AG09309 (cell line): ENCODE measurements at regions not wholly inside any gene's neighbourhood (a gene's known extent, or its start where the extent isn't known, plus 50 kb on each side); places are given as distances from the start of the nearest gene placed in this dataset.

Source experiments
- DNase-seq: peaks from one replicate; pipeline ENCODE4 v3.0.0-alpha.2; 2010; ENCODE audit warnings: low read depth
- H3K4me3 ChIP-seq: 2 replicates; pipeline ENCODE4 v1.5.1; 2011; ENCODE audit warnings: mild to moderate bottlenecking, low read depth, low read length, moderate library complexity; ENCODE audit not compliant: control insufficient read depth
- TF ChIP-seq, protein P1 (sequence below): IDR thresholded peaks from 2 replicates; pipeline ENCODE4 v1.5.1; 2011; ENCODE audit warnings: mild to moderate bottlenecking, low read depth, low read length, inconsistent platforms; ENCODE audit not compliant: insufficient read depth, control insufficient read depth; ENCODE audit errors: missing control alignments

DNA sequence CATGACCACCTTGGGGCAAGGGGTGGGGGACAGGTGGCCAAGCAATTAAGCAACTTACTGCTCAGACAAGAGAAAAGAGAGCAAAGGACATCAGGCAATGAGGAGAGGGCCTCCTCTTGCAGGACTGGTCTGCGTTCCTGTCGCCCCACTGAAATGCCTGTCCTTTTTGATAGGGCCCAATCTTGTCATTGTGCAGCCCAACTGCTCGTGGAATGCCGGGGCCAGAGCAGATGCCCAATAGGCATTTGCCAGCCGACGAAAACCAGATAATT, 104.5 kb upstream of the SH3BP4 start:
- DNase-seq = no peak
- H3K4me3 ChIP-seq = no peak overlapping the region
- TF ChIP-seq, protein P1, sequence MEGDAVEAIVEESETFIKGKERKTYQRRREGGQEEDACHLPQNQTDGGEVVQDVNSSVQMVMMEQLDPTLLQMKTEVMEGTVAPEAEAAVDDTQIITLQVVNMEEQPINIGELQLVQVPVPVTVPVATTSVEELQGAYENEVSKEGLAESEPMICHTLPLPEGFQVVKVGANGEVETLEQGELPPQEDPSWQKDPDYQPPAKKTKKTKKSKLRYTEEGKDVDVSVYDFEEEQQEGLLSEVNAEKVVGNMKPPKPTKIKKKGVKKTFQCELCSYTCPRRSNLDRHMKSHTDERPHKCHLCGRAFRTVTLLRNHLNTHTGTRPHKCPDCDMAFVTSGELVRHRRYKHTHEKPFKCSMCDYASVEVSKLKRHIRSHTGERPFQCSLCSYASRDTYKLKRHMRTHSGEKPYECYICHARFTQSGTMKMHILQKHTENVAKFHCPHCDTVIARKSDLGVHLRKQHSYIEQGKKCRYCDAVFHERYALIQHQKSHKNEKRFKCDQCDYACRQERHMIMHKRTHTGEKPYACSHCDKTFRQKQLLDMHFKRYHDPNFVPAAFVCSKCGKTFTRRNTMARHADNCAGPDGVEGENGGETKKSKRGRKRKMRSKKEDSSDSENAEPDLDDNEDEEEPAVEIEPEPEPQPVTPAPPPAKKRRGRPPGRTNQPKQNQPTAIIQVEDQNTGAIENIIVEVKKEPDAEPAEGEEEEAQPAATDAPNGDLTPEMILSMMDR = no peak

DNA sequence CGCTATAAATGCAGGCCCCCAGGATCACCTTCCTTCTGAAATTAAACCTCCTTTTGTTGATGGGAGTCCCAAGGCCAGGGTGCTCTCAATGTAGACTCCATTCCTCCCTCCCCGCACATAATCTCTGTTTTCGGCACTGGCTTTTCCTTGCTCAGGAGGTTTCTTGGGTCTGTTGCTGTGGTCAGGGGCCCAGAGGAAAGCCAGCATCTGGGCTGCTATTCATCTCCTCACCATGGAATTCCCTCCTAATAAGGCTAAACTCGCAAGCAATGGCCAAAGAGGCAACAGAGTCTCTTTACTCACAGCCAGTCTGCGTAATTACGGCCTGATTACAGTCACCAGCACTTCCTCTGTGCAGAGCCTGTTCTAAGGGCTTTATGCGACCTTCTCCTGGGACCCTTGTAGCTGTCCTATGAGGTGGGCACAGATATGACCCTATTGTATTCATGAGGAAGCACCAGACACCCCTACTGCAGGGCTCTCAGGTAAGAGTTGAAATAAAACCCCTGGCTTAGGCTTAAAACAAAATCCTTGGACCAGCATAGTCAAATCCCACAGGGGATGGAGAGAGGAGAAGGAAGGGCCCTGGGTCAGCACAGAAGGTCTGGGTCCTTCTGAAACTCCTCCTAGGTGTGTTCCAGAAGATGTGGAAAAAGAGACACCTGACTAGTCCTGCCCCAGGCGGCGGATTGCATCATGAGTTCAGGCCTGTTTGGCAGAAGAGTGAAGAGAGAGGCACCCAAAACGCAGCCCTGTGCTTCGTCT, 105.0 kb upstream of the SH3BP4 start:
- no peak for DNase-seq
- TF ChIP-seq, protein P1 = no peak
- no peak overlapping the region for H3K4me3 ChIP-seq

DNA sequence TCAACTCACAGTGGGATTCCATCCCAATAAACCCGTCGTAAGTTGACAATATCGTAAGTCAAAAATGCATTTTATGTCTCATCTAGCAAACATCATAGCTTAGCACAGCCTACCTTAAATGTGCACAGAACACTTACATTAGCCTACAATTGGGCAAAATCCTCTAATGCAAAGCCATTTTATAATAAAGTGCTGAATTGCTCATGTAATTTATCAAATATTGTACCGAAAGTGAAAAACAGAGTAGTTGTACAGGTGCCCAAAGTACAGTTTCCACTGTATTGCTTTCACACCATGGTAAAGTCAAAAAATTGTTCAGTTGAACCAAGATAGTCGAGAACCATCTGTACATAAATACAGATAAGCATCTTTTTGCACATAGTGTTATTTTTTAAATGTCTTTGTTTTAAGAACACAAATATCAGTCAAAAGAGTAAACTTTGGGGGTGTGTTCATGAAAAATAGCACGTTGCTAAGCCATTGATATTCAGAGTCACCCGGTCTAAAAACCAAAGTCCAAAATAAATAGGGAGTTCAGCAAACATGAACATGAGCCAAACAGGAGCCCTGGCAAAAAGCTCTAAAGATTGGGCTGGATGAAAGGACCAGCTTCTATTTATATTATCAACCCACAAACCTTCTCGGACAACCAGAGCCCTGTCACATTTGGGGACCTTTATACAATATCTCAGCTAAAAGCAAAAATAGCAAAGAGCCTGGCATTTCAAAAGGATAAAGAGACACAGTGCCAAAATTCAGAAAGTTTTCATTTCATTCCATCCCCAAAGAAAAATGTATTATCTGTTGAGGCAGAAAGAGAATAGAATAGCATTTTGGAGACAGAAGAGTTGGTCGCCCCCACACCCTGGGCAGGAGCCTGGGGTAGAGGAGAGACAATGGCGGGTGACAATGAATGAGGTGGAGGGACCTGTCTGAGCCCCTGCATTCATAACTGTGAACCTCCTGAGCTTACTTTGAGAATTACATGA, 105.9 kb upstream of the SH3BP4 start:
- no peak overlapping the region for H3K4me3 ChIP-seq
- TF ChIP-seq, protein P1 = no peak
- no peak for DNase-seq

DNA sequence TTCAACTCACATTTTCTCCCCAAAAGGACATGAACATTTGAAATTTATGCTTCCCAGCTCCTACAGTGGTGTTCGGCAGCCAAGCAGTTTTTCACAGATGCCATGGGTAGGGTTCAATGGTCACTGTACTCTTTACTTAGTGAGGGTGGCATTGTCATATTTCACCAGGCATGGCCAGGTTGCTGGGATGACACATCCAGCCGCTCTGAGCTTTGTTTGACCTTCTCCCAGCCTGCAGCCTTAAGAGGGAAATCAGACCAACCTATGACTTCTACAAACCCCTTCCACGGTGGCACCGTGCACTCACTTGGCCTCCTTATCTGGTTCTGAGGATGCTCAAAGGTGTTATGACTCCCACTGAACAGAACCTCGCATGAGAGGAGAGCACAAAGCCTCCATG, 108.4 kb upstream of the SH3BP4 start:
- DNase-seq = no peak

DNA sequence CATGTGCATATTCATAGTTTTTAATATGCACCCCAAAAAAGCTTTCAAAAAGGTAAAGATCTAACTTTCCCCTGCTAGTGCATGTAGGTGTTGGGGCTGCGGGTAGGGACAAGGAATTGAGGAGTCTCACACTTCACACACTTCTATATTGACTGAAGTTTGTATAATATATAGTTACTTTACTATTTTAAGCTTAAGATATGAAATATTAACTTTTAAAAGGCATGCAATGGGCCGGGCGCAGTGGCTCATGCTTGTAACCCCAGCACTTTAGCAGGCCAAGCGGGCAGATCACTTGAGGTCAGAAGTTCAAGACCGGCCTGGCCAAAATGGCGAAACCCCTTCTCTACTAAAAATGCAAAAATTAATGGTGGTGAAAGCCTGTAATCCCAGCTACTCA, 109.1 kb upstream of the SH3BP4 start:
- no peak overlapping the region for H3K4me3 ChIP-seq
- TF ChIP-seq, protein P1 = no peak
- DNase-seq = no peak

More for the DNA sequence above, 108.4 kb upstream of the SH3BP4 start:
- TF ChIP-seq, protein P1 = no peak
- no peak overlapping the region for H3K4me3 ChIP-seq

DNA sequence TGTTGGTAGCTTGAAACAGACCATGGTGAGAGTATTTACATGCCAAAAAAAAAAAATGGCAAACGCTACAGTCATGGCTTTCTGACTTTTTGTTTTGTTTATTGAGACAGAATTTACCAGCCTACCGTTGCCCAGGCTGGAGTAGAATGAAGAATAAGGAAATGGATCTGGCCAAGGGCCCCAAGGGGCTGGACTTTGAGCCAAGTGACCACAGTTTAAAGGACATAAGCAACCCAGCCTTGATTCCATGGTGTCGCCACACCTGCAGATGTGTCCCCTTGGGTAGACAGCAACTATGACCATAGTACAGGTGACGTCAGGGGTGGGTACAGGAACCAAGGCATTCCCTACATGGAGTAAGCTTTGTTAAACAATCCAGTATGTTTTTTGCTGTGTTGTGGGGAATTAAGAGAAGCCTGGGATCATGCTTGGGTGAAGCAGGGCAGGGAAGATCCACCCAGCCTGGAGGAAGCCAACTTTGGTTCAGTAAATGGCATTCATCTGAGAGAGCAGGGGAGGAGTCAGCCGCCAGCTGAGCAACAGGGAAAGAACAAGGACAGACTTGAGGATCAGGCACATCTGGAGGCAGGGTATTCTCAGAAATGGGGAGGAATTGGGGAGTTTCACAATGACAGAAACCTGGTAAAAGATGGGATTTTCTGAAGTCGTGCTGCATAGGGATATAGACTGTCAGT, 110.3 kb upstream of the SH3BP4 start:
- no peak for DNase-seq
- TF ChIP-seq, protein P1 = no peak
- no peak overlapping the region for H3K4me3 ChIP-seq
